Heart right ventricle (tissue), 16 donors: ENCODE measurements at regions not wholly inside any gene's neighbourhood (a gene's known extent, or its start where the extent isn't known, plus 50 kb on each side); places are given as distances from the start of the nearest gene placed in this dataset.

ENCODE experiments used
- ATAC-seq, 8 donors: fragments of 200-7000 bp; cut with Tn5 transposase; one replicate each; pipeline ENCODE4 v1.9.1; 2020; ENCODE audit warnings: mild to moderate bottlenecking in 8 of 8, moderate library complexity in 8 of 8, moderate number of reproducible peaks in 1 of 8
- DNase-seq, 2 donors: peaks; one replicate each; pipeline ENCODE4 v3.0.0-alpha.2; 2020
- H3K27ac ChIP-seq, 10 donors: fragments of 200-600 bp; sonication (generic) in 2 of 10; one replicate each; pipeline versions ENCODE4 v1.5.0 to v1.8.0; 2020 to 2022; ENCODE audit warnings: mild to moderate bottlenecking in 3 of 10
- H3K27me3 ChIP-seq, 7 donors: fragments of 200-600 bp; one replicate each; pipeline ENCODE4 v1.8.0; 2021 to 2022; ENCODE audit warnings: mild to moderate bottlenecking in 2 of 7
- H3K36me3 ChIP-seq, 9 donors: fragments of 200-600 bp; sonication (generic) in 1 of 9; one replicate each; pipeline versions ENCODE4 v1.5.0 to v1.8.0; 2020 to 2022; ENCODE audit warnings: mild to moderate bottlenecking in 2 of 9
- H3K4me1 ChIP-seq, 9 donors: fragments of 200-600 bp; sonication (generic) in 1 of 9; one replicate each; pipeline versions ENCODE4 v1.5.0 to v1.8.0; 2020 to 2022; ENCODE audit warnings: mild to moderate bottlenecking in 4 of 9
- H3K4me3 ChIP-seq, 10 donors: fragments of 200-600 bp; sonication (generic) in 2 of 10; one replicate each; pipeline versions ENCODE4 v1.5.0 to v1.8.0; 2020 to 2022; ENCODE audit warnings: mild to moderate bottlenecking in 7 of 10, moderate library complexity in 2 of 10
- H3K9me3 ChIP-seq, 11 donors: fragments of 200-600 bp in 10 of 11; sonication (generic) in 2 of 11; one replicate each; pipeline versions ENCODE4 v1.5.0 to v1.8.0; 2013 to 2022; ENCODE audit warnings: mild to moderate bottlenecking in 2 of 11, control low read depth in 1 of 11, moderate library complexity in 1 of 11
- CTCF ChIP-seq, 9 donors: fragments of 200-600 bp; sonication (generic) in 2 of 9; IDR thresholded peaks; one replicate each; pipeline versions ENCODE4 v1.5.0 to v1.8.0; 2021 to 2022; ENCODE audit warnings: antibody characterized with exemption in 9 of 9, mild to moderate bottlenecking in 5 of 9, moderate library complexity in 1 of 9
- WGBS, 2 donors: extraction: QIAGEN DNeasy Blood & Tissue Kit; methylation state at CpG; one replicate each; pipeline ENCODE4 v1.1.7; 2013; ENCODE audit warnings: inconsistent platforms in 1 of 2; 5-methylcytosine and 5-hydroxymethylcytosine counted together
- intact Hi-C, 10 donors: fragments of 100-400 bp; cut with DNase I; formaldehyde crosslinking; loops; one replicate each; pipeline versions ENCODE4 v1.11.1 to v1.14.2; 2022
- donor health status: Arrhythmogenic right ventricular cardiomyopathy.
- donor health status: ischemic (EF 13 %, LVEDD 7.1; RV severe dilation, severe dysfunction).
- donor health status: healthy with polysubstance abuse.
- donor health status: DM: no; HTN: yes; CAD: no.
- donor health status: DM: no; HTN: no; CAD: no.
- donor health status: ischemic (EF 25% LVEDD 6.9; RV normal size, moderate dysfunction).
- donor health status: ischemic (EF 25% LVEDD 5.7; RV mildly dilated, moderate dysfunction).
- donor health status: healthy.
- donor health status: DM: yes; HTN: yes; CAD: no.
- donor health status: Ischemic cardiomyopathy.
- donor health status: ischemic (EF 35%, LVEDD 5.7; RV mildly dilated, moderate dysfunction).
- donor health status: nonischemic (EF 11% LVEDD 7.7; RV severe dilation, severe dysfunction).
- donor health status: DM: yes; HTN: yes; CAD: no.
- donor health status: PGD.
- donor health status: ischemic (EF 29% LVEDD 5.4; RV normal size, mild dysfunction).
- donor health status: nonischemic (EF 23%, LVEDD 6.1; RV moderate dilation, normal function).

- H3K27ac ChIP-seq: no peak overlapping the region
- peaks cover 0 to 24% (median 2%) of the 10 kb centered on the region in 11 donors for H3K9me3 ChIP-seq
These were observed 481.8 kb upstream of the GHITM start for GRCh38 chr10:83657487-83657886.

GRCh38 chr10:83663918-83664317, 475.4 kb upstream of the GHITM start:
- intact Hi-C loops: no loop called here
- Histone ChIP-seq H3K9me3 (peaks cover 0 to 5% (median 0%) of the 10 kb centered on the region in 11 donors), H3K36me3 (no peaks in the 10 kb centered on the region)

More at GRCh38 chr10:83657487-83657886, 481.8 kb upstream of the GHITM start:
- ATAC-seq (peak in 1 of 8 donors; percentile 34), DNase-seq (no peak)
- Histone ChIP-seq H3K4me3 (no peak overlapping the region), H3K4me1 (no peaks in the 10 kb centered on the region), H3K27me3 (no peaks in the 10 kb centered on the region), H3K36me3 (no peaks in the 10 kb centered on the region)
- intact Hi-C loops: no loop called here
- no peak for TF ChIP-seq CTCF (IDR thresholded peaks at IDR 0.05)

GRCh38 chr10:83666762-83667161, 472.5 kb upstream of the GHITM start:
- intact Hi-C loops: no loop called here
- ATAC-seq (peak in 1 of 8 donors; percentile 38), DNase-seq (no peak)
- H3K36me3 ChIP-seq: no peaks in the 10 kb centered on the region
- WGBS, 2 donors: 69 to 79% methylated on average over 3 of the region's 3 CpGs
- no peaks in the 10 kb centered on the region for H3K27me3 ChIP-seq
- H3K27ac ChIP-seq: peak overlapping the region in 1 of 10 donors; percentile 40
- no peak overlapping the region for H3K4me3 ChIP-seq
- no peaks in the 10 kb centered on the region for H3K4me1 ChIP-seq
- no peak for TF ChIP-seq CTCF (IDR thresholded peaks at IDR 0.05)
- H3K9me3 ChIP-seq: peaks cover 0 to 7% (median 0%) of the 10 kb centered on the region in 11 donors

More at GRCh38 chr10:83663918-83664317, 475.4 kb upstream of the GHITM start:
- WGBS, 2 donors: 96% methylated on average over 3 of the region's 3 CpGs
- no peak overlapping the region for H3K27ac ChIP-seq
- no peak overlapping the region for H3K4me3 ChIP-seq
- no peak for DNase-seq
- H3K27me3 ChIP-seq: no peaks in the 10 kb centered on the region
- no peaks in the 10 kb centered on the region for H3K4me1 ChIP-seq
- no peak for TF ChIP-seq CTCF (IDR thresholded peaks at IDR 0.05)
- no peak for ATAC-seq

GRCh38 chr10:83667594-83667993, 471.7 kb upstream of the GHITM start:
- peaks cover 0 to 7% (median 0%) of the 10 kb centered on the region in 11 donors for H3K9me3 ChIP-seq
- DNase-seq (no peak), ATAC-seq (no peak)
- intact Hi-C loops: no loop called here
- no peaks in the 10 kb centered on the region for H3K36me3 ChIP-seq
- H3K27me3 ChIP-seq: no peaks in the 10 kb centered on the region
- H3K4me3 ChIP-seq: no peak overlapping the region
- no peak for TF ChIP-seq CTCF (IDR thresholded peaks at IDR 0.05)
- no peak overlapping the region for H3K27ac ChIP-seq
- WGBS, 2 donors: 98 to 100% methylated on average over 1 of the region's 1 CpG
- H3K4me1 ChIP-seq: no peaks in the 10 kb centered on the region
